Glomerular endothelial cell (primary cell): ENCODE measurements at regions not wholly inside any gene's neighbourhood (a gene's known extent, or its start where the extent isn't known, plus 50 kb on each side); places are given as distances from the start of the nearest gene placed in this dataset.
"Not testable (repeated sequence)": the region's sequence is repeated elsewhere in the genome, so short reads cannot be mapped to it uniquely, and the experiment has no call there.

Experiments
- DNase-seq: peaks from one replicate; pipeline ENCODE4 v3.0.0-alpha.2; 2011; ENCODE audit warnings: low read depth, low spot score; ENCODE audit errors: extremely low read depth

DNA sequence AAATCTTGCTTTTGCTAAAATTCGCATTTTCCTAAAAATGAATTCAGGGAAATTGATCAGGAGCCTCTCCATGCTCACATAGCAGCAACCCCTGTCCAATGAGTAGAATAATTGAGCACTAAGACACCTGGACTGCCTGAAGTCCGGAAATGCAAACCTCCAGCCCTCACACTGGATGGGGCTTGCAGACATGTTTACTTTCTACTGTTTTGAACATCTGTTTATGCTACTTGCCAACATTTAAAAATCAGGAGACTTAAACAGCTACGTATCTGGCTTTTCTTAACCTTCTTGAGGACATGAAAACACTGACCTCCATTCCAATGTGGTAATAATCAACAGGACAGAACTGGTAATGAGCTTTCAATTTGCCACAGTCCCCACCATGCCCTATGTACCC, 184.4 kb downstream of the SHOX2 start:
- no peak for DNase-seq

DNA sequence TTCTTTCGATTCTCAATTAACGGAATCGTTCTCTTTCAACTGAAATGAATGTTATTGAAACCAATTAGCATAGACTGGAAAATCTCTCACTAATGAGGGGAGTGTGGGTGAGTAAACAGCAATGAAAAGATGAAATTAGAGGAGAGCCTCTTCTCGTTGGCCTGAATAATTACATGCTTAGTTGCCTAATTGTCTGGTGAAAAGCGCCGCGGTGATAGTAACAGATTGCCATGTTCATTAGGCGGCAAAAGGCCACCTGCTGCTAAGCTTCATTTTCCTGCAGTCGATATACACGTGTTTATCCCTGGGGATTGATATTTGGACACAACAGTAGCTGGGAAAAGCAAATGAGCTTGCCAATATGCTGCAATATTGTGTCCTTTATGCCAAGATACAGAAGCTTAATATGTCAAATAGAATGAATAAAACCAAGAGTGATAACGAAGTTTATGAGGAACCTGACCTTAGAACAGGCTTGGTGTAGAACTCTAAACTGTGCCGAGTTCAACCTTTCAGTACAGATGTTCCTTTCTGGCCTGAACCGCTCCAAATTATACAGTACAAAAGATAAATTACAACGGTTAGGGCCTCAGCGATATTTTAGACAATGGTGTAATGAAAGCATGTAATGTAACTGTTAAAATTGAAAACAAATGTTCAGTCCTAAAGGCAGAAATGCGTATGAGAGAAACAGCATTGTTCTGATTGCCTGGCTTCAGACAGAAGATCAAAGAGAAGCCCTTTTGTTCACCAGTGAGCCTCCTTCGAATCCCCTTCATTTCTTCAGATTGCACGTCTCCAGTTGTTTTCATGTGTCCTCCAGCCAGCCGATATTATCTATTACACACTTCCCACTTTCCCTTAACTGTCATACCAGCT, 185.2 kb downstream of the SHOX2 start:
- DNase-seq: no peak

DNA sequence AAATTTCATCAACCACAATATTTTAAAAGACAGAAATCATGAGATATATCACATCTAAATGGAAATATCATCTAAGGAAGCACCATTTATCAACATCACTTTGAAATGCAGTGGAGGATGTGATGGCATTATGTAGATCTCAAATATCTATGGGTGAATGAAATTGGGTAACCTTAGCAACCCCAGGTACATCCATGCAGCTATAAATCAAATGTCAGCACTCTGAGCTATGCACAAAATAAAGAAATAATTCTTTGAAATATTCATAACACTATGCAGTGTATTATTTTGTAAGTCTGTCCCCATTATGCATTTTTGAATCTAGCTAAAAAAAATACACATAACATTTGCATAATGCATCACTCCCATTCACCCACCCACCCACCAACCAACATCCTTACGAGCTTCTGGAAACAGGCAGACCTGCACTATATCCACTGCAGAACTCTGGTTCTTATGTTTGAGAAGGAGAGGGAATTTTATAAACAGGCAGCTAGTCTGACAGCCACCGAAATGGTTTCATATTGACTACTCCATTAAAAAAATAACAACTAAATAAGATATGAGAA, 186.8 kb downstream of the SHOX2 start:
- DNase-seq: no peak

DNA sequence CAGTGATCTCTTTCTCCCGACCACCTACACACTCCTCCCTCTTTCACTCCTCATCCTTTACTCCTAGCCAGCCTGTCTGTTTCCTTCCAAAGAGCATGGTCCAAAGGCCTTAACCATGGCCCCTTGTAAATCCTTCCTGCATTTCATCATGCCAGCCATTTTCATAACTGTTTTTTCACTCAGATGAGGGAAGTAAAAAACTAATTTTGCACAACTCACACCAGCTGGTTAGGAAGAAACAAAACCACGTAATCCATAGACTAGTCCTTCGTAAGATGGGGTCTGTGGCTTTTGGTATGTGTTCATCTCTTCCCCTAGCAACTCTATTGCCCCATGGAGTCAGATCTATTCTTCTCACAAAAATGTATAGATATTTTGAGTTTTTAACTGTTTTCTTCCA, 187.8 kb downstream of the SHOX2 start:
- no peak for DNase-seq

DNA sequence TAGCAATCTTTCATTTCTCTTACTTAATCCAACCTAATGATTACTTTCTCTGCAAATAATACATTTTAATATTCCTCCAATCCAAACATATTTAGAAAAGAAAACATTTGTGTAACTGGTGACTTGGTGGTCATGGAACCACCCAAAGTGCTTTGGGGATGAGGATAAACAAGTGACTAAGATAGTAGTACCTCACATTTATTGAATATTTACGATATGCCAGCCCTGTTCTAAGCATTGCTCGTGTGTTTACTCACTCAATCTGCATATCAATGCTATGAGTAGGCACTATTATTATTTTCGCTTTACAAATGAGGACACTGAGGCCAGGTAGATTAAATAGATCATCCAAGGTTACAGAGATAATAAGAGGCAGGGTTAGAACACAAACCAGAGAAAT, 189.5 kb downstream of the SHOX2 start:
- DNase-seq: no peak

DNA sequence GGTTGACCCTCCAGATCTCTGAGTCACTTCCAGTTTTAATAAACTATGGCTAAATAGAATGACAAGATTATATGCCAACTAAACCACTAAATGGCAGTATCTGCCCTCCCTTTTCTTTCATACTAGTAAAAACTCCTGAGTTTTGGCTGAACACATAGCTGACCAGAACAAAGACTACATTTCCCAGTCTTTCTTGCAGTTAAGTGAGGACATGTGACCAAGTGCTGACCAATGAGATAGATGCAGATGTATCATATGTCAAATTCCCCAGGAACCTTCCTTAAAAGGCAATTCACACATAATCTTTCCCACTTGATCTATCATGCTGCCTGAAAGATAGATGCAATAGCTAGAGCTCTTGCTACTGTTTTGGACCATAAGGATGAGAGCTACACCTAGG, 191.3 kb downstream of the SHOX2 start:
- DNase-seq: no peak

DNA sequence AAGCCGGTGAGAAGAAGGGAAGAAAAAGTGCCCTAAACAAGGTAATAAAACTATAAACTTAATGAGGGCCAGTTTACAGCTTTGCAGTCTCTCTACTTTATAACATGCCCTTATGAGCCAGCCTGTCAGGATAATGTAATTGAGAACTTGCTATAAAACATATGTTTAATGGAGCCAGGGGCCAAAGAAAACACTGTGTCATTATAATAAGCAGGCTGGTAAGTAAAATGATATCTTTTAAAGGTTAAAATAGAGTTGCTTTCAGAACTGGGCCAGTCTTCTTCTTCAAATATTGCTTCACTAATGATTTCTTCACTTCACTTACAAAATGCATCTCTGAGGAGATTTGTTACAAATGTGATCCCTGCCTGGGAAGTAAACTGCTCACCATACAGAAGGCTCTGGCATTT, 192.5 kb downstream of the SHOX2 start:
- DNase-seq: no peak

DNA sequence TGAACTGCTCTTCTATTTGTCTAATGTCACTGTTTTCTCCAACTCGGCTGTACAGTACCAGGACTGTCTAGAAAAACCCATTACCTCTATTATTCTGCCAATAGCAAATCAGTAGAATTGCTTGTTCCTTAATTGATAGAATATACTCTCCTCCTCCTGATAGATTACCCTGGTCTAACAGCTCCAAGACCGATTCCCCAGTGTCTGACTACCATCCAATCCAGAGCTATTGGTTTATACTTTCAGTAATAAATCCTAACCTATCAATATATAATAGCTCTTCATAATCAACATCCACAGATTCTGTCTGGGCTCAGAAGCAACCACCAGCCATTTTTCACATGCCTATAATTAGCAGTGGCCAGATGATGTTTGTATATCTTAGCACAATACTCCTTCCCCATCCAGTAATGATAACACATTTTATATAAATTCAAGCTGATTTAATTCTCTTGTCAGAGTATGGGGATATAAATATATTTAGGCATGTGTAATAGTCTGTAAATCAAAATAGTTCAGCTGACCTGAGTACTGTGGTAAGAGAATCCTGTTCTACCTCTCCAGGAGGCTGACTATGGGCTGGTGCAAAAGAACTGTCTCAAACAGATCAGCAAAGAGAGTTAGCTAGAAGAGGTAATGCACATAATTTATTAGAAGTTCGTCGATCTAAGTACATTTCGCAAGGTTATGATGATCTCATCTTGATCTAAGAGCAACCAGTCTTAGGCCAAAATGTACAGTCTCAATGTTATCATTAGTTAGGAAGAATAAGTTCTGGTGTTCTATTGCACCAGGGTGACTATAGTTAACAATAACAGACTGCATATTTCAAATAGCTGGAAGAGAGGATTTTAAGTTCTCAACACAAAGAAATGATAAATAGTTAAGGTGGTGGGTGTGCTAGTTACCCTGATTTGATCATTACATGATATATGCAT, 193.4 kb downstream of the SHOX2 start:
- no peak for DNase-seq

DNA sequence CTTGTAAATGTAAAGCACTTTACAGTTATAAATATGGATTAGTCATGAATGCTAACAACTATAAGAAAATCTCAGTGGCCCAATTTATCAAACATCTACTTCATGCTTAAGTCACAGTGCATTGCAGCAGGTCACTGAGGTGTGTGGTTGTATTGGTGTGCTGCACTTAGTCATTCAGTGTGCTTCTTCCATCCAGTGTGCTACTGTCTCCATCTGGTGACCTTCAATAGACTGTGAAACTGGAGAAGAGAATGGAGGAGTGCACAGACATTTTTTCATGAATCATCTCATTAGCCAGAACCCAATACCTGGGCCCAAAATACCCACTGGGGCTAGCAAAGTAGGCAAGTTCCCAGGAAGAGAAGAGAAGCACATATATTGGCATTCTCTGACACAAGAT, 199.6 kb downstream of the SHOX2 start:
- DNase-seq: no peak

DNA sequence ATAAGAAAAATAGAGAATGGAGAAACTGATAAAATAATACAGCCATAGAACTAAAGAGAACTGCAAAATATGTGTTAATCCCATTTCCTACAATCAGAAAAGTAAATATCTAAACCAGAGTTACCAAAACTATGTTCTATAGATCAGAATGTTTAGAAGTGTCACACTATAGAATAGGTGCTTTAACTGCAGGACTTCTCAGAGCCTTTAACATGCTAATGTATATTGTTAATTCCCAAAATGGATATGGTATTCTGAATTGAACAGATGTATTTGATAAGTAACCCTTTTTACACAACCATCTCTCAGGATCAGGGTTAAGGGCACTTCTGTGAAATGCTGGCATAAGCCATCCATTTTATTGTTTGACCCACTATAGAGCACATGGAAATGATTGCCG, 200.3 kb downstream of the SHOX2 start:
- DNase-seq: no peak

DNA sequence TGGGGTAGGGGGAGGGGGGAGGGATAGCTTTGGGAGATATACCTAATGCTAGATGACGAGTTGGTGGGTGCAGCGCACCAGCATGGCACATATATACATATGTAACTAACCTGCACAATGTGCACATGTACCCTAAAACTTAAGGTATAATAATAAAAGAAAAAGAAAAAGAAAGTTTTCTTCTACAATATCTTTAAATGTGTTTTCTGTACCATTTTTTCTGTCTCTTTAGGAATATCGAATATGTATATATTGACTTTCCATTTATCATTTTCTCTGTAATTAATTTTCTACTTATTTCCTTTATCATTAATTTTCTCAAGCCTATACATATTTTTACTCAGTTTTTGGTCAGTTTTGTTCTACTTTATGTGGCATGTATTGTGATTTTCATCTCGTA, 203.5 kb downstream of the SHOX2 start:
- not testable (repeated sequence) for DNase-seq

DNA sequence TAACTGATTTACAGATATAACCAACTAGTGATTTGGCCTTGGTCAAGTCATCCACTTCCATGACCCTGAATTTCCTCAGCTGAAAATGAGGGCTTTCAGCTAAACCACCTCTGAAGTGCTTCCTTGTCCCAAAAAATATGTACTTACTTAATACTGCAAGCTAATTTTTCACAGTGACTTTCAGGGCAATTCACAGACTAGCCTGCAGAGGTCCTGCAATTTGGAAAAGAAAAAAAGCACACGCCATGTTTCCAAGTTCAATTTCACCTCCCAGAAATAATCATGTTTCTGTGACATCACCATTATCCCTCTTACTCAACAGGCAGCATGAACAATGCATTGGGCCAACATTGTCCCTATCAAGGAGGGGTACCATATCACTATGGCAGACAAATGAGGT, 218.2 kb downstream of the SHOX2 start:
- no peak for DNase-seq

DNA sequence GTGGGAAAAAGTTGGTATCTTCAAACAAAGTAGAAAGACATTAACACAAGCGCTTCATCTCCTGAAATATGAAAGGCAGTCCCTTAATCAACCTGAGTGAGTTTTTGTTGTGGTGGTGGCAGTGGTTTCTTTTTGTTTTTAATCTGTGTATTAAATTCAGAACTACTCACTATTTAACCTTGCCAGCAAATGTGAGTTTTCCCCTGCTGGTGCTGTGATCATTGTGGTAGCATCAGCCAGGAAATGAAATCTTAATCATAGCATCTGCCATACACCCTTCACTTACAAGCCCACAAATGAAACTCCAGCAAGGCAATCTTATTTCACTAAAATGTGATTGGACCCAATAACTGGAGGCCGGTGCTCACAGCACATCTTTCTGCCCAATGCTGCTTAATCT, 229.7 kb downstream of the SHOX2 start:
- no peak for DNase-seq

DNA sequence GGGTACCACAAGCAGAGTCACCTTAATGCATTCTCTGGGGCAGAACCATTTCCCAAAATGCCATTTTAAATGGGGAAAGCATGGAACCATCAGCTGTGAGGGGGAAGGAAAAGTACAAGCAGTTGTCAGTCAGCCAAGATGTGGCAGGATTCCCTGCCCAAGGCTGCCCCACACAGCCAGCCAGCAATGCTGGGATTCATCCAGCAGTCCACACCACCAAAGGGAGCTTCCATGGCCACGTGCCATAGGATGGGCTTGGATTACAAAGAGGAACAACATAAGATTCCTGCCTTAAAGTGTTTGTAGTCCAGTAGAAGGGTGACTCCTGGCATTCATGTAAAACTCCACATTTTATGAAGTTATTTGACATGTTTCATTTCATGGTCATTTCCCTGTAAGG, 233.3 kb downstream of the SHOX2 start:
- no peak for DNase-seq

DNA sequence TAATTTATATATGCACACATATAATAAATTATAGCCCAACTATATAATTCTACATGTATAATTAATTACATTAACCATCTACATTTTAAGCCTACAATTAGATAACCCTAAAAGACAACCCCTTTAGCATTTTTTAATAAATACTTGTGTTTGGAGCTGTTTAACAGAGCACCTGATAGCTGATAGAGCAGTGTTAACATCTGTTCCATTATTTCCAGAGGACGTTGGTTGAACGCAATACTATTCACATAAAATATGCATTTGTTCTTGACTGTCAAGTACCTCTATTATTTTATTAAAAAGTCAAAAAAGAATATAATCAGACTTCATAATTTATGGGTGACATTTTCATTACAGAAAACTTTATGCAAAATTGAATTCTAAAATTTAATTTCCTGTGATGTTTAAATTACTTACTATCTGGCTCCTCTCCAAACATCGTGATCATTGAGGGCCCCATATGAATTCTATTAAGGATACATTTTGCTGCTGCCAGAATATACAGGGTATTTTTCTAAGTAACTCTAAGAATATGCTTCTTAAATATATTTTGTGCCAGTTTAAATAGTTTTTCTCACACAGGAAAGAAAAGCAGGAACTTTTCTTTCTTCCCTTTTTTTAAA, 234.3 kb downstream of the SHOX2 start:
- no peak for DNase-seq

DNA sequence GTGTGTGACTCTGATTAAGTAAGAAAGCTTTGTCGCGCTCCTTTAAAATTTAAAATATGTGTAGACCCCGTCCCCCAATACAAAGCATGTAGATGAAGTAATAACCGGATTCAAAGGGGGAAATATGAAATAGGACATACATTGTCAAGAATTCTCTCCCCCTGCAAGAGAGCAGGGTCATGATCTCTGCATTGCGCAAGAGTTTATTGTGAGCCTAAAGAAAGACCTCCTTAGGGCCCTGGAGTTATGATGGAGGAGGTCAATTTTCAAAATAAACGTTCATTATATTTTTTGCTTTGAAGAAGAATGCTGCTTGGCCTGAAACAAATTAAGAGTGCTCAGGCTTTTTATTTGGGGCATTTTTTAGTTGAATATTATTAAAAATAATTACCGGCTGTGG, 235.0 kb downstream of the SHOX2 start:
- DNase-seq: no peak

DNA sequence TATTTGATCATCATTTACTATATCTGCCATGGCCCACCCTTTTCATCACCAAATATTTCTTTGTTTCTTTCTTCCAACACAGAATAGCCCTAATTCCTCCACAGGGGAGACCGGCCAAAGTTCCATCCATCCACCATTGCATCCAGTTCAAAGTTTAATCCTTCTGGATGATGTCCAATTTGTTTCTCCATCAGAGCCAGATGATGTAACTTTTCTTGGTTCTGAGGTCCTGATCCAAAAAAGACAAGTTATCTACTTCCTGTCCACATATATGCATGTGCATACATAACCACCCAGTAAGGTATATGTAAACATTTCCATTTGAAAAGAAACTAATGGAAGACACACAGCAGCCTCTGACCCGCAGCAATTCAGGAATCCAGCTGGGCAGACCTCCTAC, 237.3 kb downstream of the SHOX2 start:
- no peak for DNase-seq

DNA sequence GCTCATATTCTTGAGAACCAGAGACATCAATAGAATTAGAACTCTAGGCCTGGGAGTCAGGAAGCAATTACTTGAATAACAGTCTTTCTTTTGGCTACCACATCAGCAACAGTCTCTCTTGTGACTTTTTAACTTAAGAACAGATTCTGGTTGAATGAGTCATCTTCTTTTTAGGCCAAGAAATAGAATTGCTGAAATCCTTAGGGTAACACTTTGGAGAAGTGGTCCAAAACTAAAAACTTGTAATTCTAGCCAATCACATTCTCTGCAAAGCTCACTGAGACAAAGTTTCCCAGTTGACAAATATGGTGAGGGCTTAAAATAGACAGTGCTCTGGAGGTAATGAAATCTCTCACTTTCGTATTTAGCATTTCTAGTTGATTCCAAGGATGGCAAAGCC, 238.0 kb downstream of the SHOX2 start:
- DNase-seq: no peak

DNA sequence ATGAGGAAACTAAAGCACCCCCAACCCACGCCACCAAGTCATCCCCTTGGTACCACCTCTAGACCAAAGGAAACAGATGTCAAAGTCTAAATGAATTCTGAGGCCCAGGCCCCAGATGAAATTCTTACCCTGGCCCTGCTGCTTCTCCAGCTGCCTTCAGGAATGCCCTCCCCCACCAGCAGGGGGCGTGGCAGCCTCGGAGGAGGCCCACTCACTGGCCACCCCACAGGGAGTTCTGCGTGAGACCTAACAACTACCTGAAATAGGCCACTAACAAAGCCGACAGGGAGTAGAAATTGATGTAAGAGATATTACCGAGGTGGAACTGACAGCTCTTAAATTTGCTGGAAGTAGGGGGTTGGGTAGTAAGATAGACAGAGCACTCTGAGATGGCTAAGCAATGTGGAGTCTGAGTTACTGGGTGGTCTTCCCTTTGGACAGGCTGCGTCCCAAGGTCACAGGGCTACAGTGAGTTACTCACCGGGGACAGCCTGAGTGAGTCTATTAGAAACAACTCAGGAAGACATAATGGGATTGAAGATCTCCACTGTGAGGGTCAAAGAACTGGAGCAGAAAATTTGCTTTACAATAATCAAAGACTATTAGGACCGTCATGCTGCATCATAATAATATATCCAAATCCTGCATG, 240.7 kb downstream of the SHOX2 start:
- no peak for DNase-seq

DNA sequence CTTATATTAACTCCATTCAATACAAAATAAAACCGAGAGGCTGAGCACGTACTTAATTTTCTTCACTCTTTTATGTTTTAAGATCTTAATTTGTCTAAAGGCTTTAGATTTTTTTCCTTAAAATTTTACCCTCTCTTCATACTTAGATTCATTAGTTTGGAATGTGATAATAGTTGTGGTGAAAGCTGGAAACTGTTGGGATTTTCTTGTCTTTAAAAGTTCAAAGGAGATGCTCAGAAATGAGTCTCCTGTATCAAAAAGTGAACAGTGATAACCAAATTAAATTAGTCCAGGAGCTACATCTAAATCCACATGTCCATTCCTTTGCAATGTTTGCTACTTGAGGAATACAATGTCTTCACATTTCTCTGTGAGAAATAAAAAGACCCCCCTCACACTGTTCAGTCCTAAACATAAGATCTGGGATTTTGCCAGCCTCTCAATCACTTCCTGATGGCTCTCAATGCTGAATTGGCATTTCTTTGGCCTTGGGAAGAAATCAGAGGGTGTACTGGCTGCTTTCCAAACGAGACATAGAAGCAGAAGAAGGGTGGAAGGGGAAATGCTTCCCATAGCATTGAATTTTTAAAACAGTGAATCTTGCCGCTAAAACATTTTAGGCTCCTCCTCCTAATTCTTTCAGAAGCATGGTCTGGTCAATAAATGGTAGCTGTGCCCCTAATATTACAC, 245.0 kb downstream of the SHOX2 start:
- no peak for DNase-seq
